ENCODE measurements at regions not wholly inside any gene's neighbourhood (a gene's known extent, or its start where the extent isn't known, plus 50 kb on each side); places are given as distances from the start of the nearest gene placed in this dataset.

GRCh38 chr22:19574247-19574646 lies 50.0 kb upstream of the CLDN5 start:
- no peak for DNase-seq

- no peak for DNase-seq
These were observed 52.5 kb upstream of the CLDN5 start for GRCh38 chr22:19576460-19577421.

- no peak for DNase-seq
These were observed 53.3 kb upstream of the CLDN5 start for GRCh38 chr22:19577422-19577966.

- no peak for DNase-seq
These were observed 54.2 kb upstream of the CLDN5 start for GRCh38 chr22:19578180-19579004.

GRCh38 chr22:19579115-19579811 lies 55.1 kb upstream of the CLDN5 start:
- DNase-seq: no peak

- peak in 1 of 3 donors; percentile 45 for DNase-seq
These were observed 55.7 kb upstream of the CLDN5 start for GRCh38 chr22:19579880-19580279.

- DNase-seq: no peak
These were observed 56.2 kb upstream of the CLDN5 start for GRCh38 chr22:19580291-19580890.

GRCh38 chr22:19582033-19582693 lies 58.0 kb upstream of the CLDN5 start:
- no peak for DNase-seq

GRCh38 chr22:19586922-19587684 lies 62.9 kb upstream of the CLDN5 start:
- DNase-seq: no peak

- no peak for DNase-seq
These were observed 66.5 kb upstream of the CLDN5 start for GRCh38 chr22:19590696-19591095.

GRCh38 chr22:19591568-19591967 lies 67.4 kb upstream of the CLDN5 start:
- DNase-seq: no peak

GRCh38 chr22:19592464-19592863 lies 68.3 kb upstream of the CLDN5 start:
- DNase-seq: no peak

- no peak for DNase-seq
These were observed 69.9 kb upstream of the CLDN5 start for GRCh38 chr22:19593991-19594569.

- DNase-seq: no peak
These were observed 71.3 kb upstream of the CLDN5 start for GRCh38 chr22:19595532-19595931.

- no peak for DNase-seq
These were observed 72.6 kb upstream of the CLDN5 start for GRCh38 chr22:19596680-19597398.

- no peak for DNase-seq
These were observed 73.2 kb upstream of the CLDN5 start for GRCh38 chr22:19597399-19597735.

- DNase-seq: no peak
These were observed 74.0 kb upstream of the CLDN5 start for GRCh38 chr22:19598054-19598855.

- no peak for DNase-seq
These were observed 74.8 kb upstream of the CLDN5 start for GRCh38 chr22:19599004-19599403.

All from muscle of back (tissue), 3 donors.